C4-2B (cell line): ENCODE measurements at regions not wholly inside any gene's neighbourhood (a gene's known extent, or its start where the extent isn't known, plus 50 kb on each side); places are given as distances from the start of the nearest gene placed in this dataset.

Source experiments
- H3K27ac ChIP-seq: fragments of 450-650 bp; 2 replicates; pipeline ENCODE4 v1.5.1; 2017
- CTCF ChIP-seq: fragments of 450-650 bp; conservative IDR thresholded peaks from 2 replicates; pipeline ENCODE4 v1.5.1; 2017; ENCODE audit warnings: mild to moderate bottlenecking
- ZFX ChIP-seq: fragments of 450-650 bp; IDR thresholded peaks from 2 replicates; pipeline ENCODE4 v1.6.1; 2017

DNA sequence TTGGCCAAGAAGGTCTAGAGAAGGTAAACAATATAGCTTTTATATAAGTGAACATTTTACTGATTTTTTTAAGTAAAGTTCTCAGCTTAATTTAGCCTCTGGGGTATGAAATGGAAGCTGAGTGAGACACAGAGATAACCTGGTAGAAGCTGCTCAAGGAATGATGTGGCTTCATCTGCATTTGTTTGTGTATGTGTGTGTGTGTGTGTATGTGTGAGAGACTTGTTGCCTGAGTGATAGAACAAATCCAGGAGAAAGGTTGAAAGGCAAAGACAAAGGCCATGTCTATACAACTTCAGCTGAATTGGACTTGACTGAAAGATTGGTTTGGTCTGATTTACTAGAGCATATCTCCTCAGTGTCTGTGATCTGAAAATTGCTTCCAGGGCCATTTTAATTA, 63.6 kb downstream of the PCDH7 start:
- TF ChIP-seq ZFX (no peak), CTCF (no peak)
- no peak overlapping the region for H3K27ac ChIP-seq

GRCh38 chr4:30789219-30789671, 69.1 kb downstream of the PCDH7 start:
- no peak for TF ChIP-seq ZFX
- H3K27ac ChIP-seq = no peak overlapping the region

DNA sequence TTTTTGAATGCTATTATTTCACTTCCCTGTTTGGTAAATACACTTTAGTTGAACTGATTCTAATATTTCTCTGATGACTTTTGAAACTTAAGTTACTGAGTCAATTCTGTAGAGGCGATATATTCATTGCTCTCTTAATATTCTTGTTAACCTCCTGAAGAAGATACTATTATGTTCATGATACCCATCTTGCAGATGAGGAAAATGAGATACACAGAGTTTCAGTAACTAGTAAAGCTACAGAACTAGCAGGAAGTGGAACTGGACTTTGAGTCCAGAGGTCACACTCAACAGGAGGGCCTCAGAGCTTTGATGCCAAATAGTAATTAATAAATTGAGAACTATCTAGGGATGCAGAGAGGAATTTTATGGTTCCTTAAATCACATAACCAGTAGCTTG, 70.0 kb downstream of the PCDH7 start:
- TF ChIP-seq CTCF = no peak
- no peak for TF ChIP-seq ZFX
- H3K27ac ChIP-seq = no peak overlapping the region

DNA sequence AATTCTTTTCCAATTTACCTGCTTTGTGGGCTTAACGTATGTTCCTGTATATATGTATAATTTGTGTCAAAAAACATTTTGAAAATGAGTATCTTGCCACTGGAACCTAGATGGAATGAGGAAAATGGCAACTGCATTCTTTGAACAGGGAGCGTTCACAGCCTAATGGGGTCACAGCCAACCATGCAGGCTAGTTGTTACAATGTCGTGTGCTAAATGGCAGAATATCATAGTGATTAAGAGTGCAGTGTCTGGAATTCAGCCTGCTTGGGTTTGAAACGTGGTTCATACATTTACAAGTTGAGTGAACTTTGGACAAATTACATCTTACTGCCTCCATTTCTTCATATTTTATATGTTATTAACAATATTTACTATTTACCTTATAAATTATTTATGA, 70.8 kb downstream of the PCDH7 start:
- TF ChIP-seq CTCF (no peak), ZFX (no peak)
- H3K27ac ChIP-seq = no peak overlapping the region

DNA sequence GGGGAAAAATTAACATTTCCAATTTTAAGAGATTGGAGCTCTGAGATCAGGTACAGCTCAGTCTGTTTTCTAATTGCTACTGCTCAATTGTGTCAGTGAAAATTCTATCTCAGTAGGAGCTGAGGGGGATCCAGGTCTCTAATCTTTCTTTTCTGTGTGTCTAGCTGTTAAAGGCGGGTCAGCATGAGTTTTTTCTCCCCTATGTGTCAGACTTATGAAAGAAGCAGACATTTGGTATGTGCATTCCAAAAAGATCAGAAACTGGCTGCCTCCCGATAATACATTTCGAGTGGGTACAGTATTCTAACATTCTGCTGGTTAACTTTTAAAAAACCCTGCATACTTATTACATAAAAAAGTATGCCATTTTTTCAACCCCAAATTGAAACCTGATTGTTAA, 72.4 kb downstream of the PCDH7 start:
- H3K27ac ChIP-seq = no peak overlapping the region
- TF ChIP-seq CTCF (no peak), ZFX (no peak)

DNA sequence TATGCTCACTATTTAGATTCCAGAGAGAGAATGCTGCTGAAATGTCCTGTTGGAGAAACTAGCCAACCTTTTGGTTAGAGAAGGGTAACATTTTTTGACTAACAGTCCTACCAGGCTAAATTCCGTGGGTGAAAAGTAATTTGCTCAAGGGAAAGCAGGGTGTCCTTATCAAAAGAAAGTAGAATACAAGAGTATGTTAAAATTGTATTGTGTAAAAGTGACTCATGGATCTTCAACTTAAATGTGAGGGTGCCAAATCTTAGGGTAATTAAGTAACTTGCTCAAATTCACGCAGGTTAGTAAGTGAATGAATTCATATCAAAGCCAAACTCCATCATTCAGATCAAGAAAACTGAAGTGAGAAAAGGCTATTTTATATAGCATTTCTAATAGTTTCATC, 81.7 kb downstream of the PCDH7 start:
- H3K27ac ChIP-seq = no peak overlapping the region
- TF ChIP-seq ZFX = no peak
- TF ChIP-seq CTCF = no peak

- TF ChIP-seq CTCF (no peak), ZFX (no peak)
Measured at GRCh38 chr4:30802622-30803323, 82.6 kb downstream of the PCDH7 start.

DNA sequence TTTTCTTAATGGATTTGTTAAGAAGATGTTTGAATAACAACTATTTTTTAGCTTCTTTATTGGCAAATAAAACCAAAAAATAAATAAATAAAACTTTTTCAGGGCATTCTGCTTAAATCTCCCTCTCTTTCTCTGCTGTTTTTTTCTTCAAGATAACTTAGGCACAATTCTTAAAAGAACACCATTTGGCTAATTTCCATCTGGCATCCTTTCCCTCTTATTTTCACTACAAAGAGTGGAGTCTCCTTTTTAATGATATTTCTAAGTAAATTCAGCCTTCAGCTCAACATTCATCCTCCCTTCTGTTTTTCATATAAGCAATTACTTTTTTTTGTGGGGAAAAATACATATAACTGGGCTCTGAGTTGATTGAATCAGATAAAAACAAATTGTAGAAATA, 88.1 kb downstream of the PCDH7 start:
- TF ChIP-seq CTCF (no peak), ZFX (no peak)
- no peak overlapping the region for H3K27ac ChIP-seq

More at GRCh38 chr4:30802622-30803323, 82.6 kb downstream of the PCDH7 start:
- H3K27ac ChIP-seq = no peak overlapping the region
